SU-DHL-6 (cell line): ENCODE measurements at regions not wholly inside any gene's neighbourhood (a gene's known extent, or its start where the extent isn't known, plus 50 kb on each side); places are given as distances from the start of the nearest gene placed in this dataset.

Source experiments
- EZH2phosphoT487 ChIP-seq: fragments of 200-600 bp; sonication (generic), shearing (Covaris generic); conservative IDR thresholded peaks from 2 replicates; pipeline ENCODE4 v1.6.1; 2018; ENCODE audit warnings: mild to moderate bottlenecking, antibody characterized with exemption, low read length, moderate library complexity, mixed read lengths
- TF ChIP-seq, protein P1 (sequence below): fragments of 200-600 bp; sonication (generic); IDR thresholded peaks from one replicate; pipeline ENCODE4 v1.5.1; 2017; ENCODE audit warnings: antibody characterized with exemption, mild to moderate bottlenecking, low read length, moderate library complexity; ENCODE audit not compliant: insufficient read depth, poor library complexity, severe bottlenecking

- TF ChIP-seq, protein P1, sequence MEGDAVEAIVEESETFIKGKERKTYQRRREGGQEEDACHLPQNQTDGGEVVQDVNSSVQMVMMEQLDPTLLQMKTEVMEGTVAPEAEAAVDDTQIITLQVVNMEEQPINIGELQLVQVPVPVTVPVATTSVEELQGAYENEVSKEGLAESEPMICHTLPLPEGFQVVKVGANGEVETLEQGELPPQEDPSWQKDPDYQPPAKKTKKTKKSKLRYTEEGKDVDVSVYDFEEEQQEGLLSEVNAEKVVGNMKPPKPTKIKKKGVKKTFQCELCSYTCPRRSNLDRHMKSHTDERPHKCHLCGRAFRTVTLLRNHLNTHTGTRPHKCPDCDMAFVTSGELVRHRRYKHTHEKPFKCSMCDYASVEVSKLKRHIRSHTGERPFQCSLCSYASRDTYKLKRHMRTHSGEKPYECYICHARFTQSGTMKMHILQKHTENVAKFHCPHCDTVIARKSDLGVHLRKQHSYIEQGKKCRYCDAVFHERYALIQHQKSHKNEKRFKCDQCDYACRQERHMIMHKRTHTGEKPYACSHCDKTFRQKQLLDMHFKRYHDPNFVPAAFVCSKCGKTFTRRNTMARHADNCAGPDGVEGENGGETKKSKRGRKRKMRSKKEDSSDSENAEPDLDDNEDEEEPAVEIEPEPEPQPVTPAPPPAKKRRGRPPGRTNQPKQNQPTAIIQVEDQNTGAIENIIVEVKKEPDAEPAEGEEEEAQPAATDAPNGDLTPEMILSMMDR: no peak
- TF ChIP-seq EZH2phosphoT487: no peak
Observed at GRCh38 chr11:127073621-127074020, 73.1 kb upstream of the KIRREL3 start.
